H1 (cell line): ENCODE measurements at regions not wholly inside any gene's neighbourhood (a gene's known extent, or its start where the extent isn't known, plus 50 kb on each side); places are given as distances from the start of the nearest gene placed in this dataset.

Experiments used
- CTCF ChIA-PET: fragments of 300-600 bp; sonication (Branson Sonifier 250); formaldehyde crosslinking; loops from one replicate; lab custom pipeline; 2021; ENCODE audit not compliant: partially characterized antibody; lab: Charles Lee
- POLR2A ChIA-PET: fragments of 300-600 bp; sonication (Branson Sonifier 250); formaldehyde crosslinking; loops from one replicate; lab custom pipeline; 2021; ENCODE audit warnings: inconsistent platforms; ENCODE audit not compliant: partially characterized antibody; lab: Charles Lee
- DNase-seq, 2 experiments: peaks; one replicate each; pipeline versions ENCODE4 v3.0.0 to v3.0.0-alpha.2; 2010 to 2022; ENCODE audit warnings: low spot score in 2 of 2, low read depth in 1 of 2, mixed read lengths in 1 of 2
- FAIRE-seq: peaks from 2 replicates; lab custom pipeline; 2011; peaks lifted over from hg19 to GRCh38; lab: Jason Lieb, UNC
- H2AFZ ChIP-seq: 2 replicates; pipeline ENCODE4 v1.8.1; 2012; ENCODE audit warnings: low read length, inconsistent platforms
- H2AK5ac ChIP-seq: 2 replicates; pipeline ENCODE4 v1.6.1; 2013; ENCODE audit warnings: low read depth, low read length
- H2BK120ac ChIP-seq: replicated peaks from 2 replicates; pipeline ENCODE3; 2013; ENCODE audit warnings: low read depth, low read length, inconsistent platforms
- H2BK12ac ChIP-seq: 2 replicates; pipeline ENCODE4 v1.6.1; 2013; ENCODE audit warnings: low read depth, low read length
- H2BK15ac ChIP-seq: 2 replicates; pipeline ENCODE4 v1.6.1; 2013; ENCODE audit warnings: low read length
- H2BK20ac ChIP-seq: 2 replicates; pipeline ENCODE4 v1.6.1; 2013; ENCODE audit warnings: low read length
- H2BK5ac ChIP-seq: 2 replicates; pipeline ENCODE4 v1.6.1; 2013; ENCODE audit warnings: low read depth, low read length
- H3K14ac ChIP-seq: 2 replicates; pipeline ENCODE4 v1.6.1; 2013; ENCODE audit warnings: inconsistent platforms; ENCODE audit not compliant: insufficient read length
- H3K18ac ChIP-seq: 2 replicates; pipeline ENCODE4 v1.6.1; 2013; ENCODE audit warnings: low read length; ENCODE audit errors: extremely low read depth
- H3K23ac ChIP-seq: 2 replicates; pipeline ENCODE4 v1.6.1; 2013; ENCODE audit warnings: inconsistent platforms; ENCODE audit not compliant: insufficient read length
- H3K23me2 ChIP-seq: 2 replicates; pipeline ENCODE4 v1.6.1; 2013; ENCODE audit warnings: low read depth, low read length
- H3K27ac ChIP-seq: 2 replicates; pipeline ENCODE4 v1.6.1; 2011; ENCODE audit warnings: low read depth, low read length, inconsistent platforms
- H3K27me3 ChIP-seq, 4 experiments: replicated peaks in 1 of 4; 1 replicate in 1 of 4; 2 replicates in 3 of 4; pipeline versions ENCODE4 v1.6.1 to v1.8.1; 2011 to 2013; ENCODE audit warnings: low read length in 3 of 4, mild to moderate bottlenecking in 3 of 4, inconsistent platforms in 2 of 4, mixed read lengths in 2 of 4, moderate library complexity in 1 of 4; ENCODE audit not compliant: control insufficient read depth in 3 of 4, insufficient read depth in 3 of 4; ENCODE audit errors: extremely low read depth in 1 of 4
- H3K36me3 ChIP-seq, 4 experiments: 2 replicates each; pipeline versions ENCODE4 v1.6.1 to v1.8.1; 2011 to 2013; ENCODE audit warnings: mild to moderate bottlenecking in 4 of 4, low read length in 3 of 4, moderate library complexity in 2 of 4, control low read depth in 1 of 4, inconsistent platforms in 1 of 4; ENCODE audit not compliant: insufficient read depth in 4 of 4, control insufficient read depth in 2 of 4
- H3K4ac ChIP-seq: replicated peaks from 2 replicates; pipeline ENCODE3; 2013; ENCODE audit warnings: low read length, low read depth, mixed read lengths, inconsistent platforms; ENCODE audit not compliant: insufficient read length
- H3K4me1 ChIP-seq, 4 experiments: replicated peaks in 1 of 4; 1 replicate in 1 of 4; 2 replicates in 3 of 4; pipeline versions ENCODE4 v1.6.1 to v1.8.1; 2011 to 2013; ENCODE audit warnings: low read length in 3 of 4, inconsistent platforms in 2 of 4, mixed read lengths in 1 of 4; ENCODE audit not compliant: insufficient read depth in 4 of 4, control insufficient read depth in 3 of 4
- H3K4me2 ChIP-seq, 2 experiments: 2 replicates each; pipeline versions ENCODE4 v1.6.1 to v1.8.1; 2011 to 2013; ENCODE audit warnings: low read depth in 2 of 2, low read length in 2 of 2, control low read depth in 1 of 2, inconsistent platforms in 1 of 2, mild to moderate bottlenecking in 1 of 2; ENCODE audit not compliant: insufficient read depth in 1 of 2
- H3K4me3 ChIP-seq, 4 experiments: fragments of 200-600, 300-600 bp in 1 of 4; sonication (generic), shearing (Covaris generic), sonication (Bioruptor Twin) in 1 of 4; 2 replicates each; pipeline versions ENCODE4 v1.5.1 to v1.8.1; 2011 to 2016; ENCODE audit warnings: low read length in 4 of 4, low read depth in 3 of 4, control low read depth in 2 of 4, inconsistent platforms in 2 of 4, mild to moderate bottlenecking in 2 of 4, mixed read lengths in 1 of 4, moderate library complexity in 1 of 4; ENCODE audit not compliant: insufficient read depth in 2 of 4; ENCODE audit errors: extremely low read depth in 1 of 4
- H3K56ac ChIP-seq: replicated peaks from 2 replicates; pipeline ENCODE3; 2013; ENCODE audit warnings: low read depth, mild to moderate bottlenecking, mixed read lengths, low read length, inconsistent platforms; ENCODE audit not compliant: insufficient read length
- H3K79me1 ChIP-seq: 2 replicates; pipeline ENCODE4 v1.6.1; 2013; ENCODE audit warnings: low read depth, low read length, control low read depth
- H3K79me2 ChIP-seq, 2 experiments: 2 replicates each; pipeline versions ENCODE4 v1.6.1 to v1.8.1; 2012 to 2013; ENCODE audit warnings: low read length in 2 of 2, mild to moderate bottlenecking in 2 of 2, inconsistent platforms in 1 of 2; ENCODE audit not compliant: insufficient read depth in 2 of 2, control insufficient read depth in 1 of 2
- H3K9ac ChIP-seq, 4 experiments: replicated peaks in 1 of 4; 1 replicate in 1 of 4; 2 replicates in 3 of 4; pipeline versions ENCODE4 v1.6.1 to v1.8.1; 2011 to 2013; ENCODE audit warnings: low read depth in 3 of 4, low read length in 3 of 4, control low read depth in 2 of 4, mild to moderate bottlenecking in 2 of 4, moderate library complexity in 2 of 4, inconsistent platforms in 1 of 4; ENCODE audit errors: extremely low read depth in 1 of 4
- H3K9me3 ChIP-seq, 2 experiments: 2 replicates each; pipeline versions ENCODE4 v1.6.1 to v1.8.1; 2012 to 2013; ENCODE audit warnings: mild to moderate bottlenecking in 2 of 2, moderate library complexity in 2 of 2, control low read depth in 1 of 2, inconsistent platforms in 1 of 2, low read depth in 1 of 2, low read length in 1 of 2, mixed read lengths in 1 of 2; ENCODE audit not compliant: insufficient read depth in 2 of 2
- H4K20me1 ChIP-seq, 2 experiments: replicated peaks in 1 of 2; 2 replicates each; pipeline versions ENCODE3 to v1.8.1; 2011 to 2013; ENCODE audit warnings: inconsistent platforms in 2 of 2, low read length in 2 of 2, mild to moderate bottlenecking in 1 of 2; ENCODE audit not compliant: insufficient read depth in 2 of 2, control insufficient read depth in 1 of 2
- H4K5ac ChIP-seq: 2 replicates; pipeline ENCODE4 v1.6.1; 2013; ENCODE audit warnings: low read length, low read depth, mixed read lengths, inconsistent platforms; ENCODE audit not compliant: insufficient read length
- H4K8ac ChIP-seq: 2 replicates; pipeline ENCODE4 v1.8.0; 2013; ENCODE audit warnings: mild to moderate bottlenecking, moderate library complexity, low read length, inconsistent platforms; ENCODE audit not compliant: insufficient read depth; ENCODE audit errors: extremely low read depth
- H4K91ac ChIP-seq: replicated peaks from 2 replicates; pipeline ENCODE3; 2013; ENCODE audit warnings: low read length, mixed read lengths, inconsistent platforms; ENCODE audit not compliant: insufficient read length
- BACH1 ChIP-seq: IDR thresholded peaks from 2 replicates; pipeline ENCODE4 v1.6.1; 2012; ENCODE audit warnings: low read length, improper control_type of control experiment
- BRCA1 ChIP-seq: IDR thresholded peaks from 2 replicates; pipeline ENCODE4 v1.6.1; 2012; ENCODE audit warnings: low read depth, low read length, improper control_type of control experiment
- CHD1 ChIP-seq: IDR thresholded peaks from 2 replicates; pipeline ENCODE4 v1.6.1; 2012; ENCODE audit warnings: low read depth, low read length, improper control_type of control experiment
- CHD2 ChIP-seq: IDR thresholded peaks from 2 replicates; pipeline ENCODE4 v1.6.1; 2012; ENCODE audit warnings: low read length, improper control_type of control experiment
- CREB1 ChIP-seq: IDR thresholded peaks from 2 replicates; pipeline ENCODE4 v1.6.1; 2012; ENCODE audit warnings: inconsistent platforms
- EP300 ChIP-seq, 2 experiments: IDR thresholded peaks; 1 replicate in 1 of 2; 2 replicates in 1 of 2; pipeline ENCODE4 v1.6.1; 2011 to 2012; ENCODE audit warnings: low read depth in 2 of 2, low read length in 2 of 2, mild to moderate bottlenecking in 2 of 2, borderline replicate concordance in 1 of 2, inconsistent platforms in 1 of 2, moderate library complexity in 1 of 2
- EZH2 ChIP-seq: fragments of 200-600 bp; sonication (generic); IDR thresholded peaks from 2 replicates; pipeline ENCODE4 v1.7.1; 2012; ENCODE audit warnings: low read depth, mild to moderate bottlenecking, moderate library complexity, low read length, inconsistent platforms; ENCODE audit not compliant: severe bottlenecking
- HDAC2 ChIP-seq, 2 experiments: fragments of 300-600 bp in 1 of 2; sonication (generic) in 1 of 2; IDR thresholded peaks; 2 replicates each; pipeline ENCODE4 v1.6.1; 2011 to 2012; ENCODE audit warnings: low read depth in 2 of 2, low read length in 2 of 2, mild to moderate bottlenecking in 2 of 2, moderate library complexity in 2 of 2, borderline replicate concordance in 1 of 2, inconsistent platforms in 1 of 2
- JUND ChIP-seq: IDR thresholded peaks from 2 replicates; pipeline ENCODE4 v1.6.1; 2011; ENCODE audit warnings: mild to moderate bottlenecking, improper control_type of control experiment, low read length
- KDM4A ChIP-seq: IDR thresholded peaks from one replicate; pipeline ENCODE4 v1.7.1; 2012; ENCODE audit warnings: low read depth, mild to moderate bottlenecking, moderate library complexity, low read length, inconsistent platforms; ENCODE audit not compliant: severe bottlenecking
- SAP30 ChIP-seq: fragments of 300-600 bp; sonication (generic); IDR thresholded peaks from 2 replicates; pipeline ENCODE4 v1.7.1; 2012; ENCODE audit warnings: low read length, moderate library complexity, mild to moderate bottlenecking, inconsistent platforms; ENCODE audit not compliant: insufficient read depth, insufficient replicate concordance
- SP1 ChIP-seq: IDR thresholded peaks from 2 replicates; pipeline ENCODE4 v1.6.1; 2011; ENCODE audit warnings: low read depth, low read length
- TAF1 ChIP-seq: IDR thresholded peaks from 2 replicates; pipeline ENCODE4 v1.6.1; 2011; ENCODE audit warnings: mild to moderate bottlenecking, low read depth, low read length
- TBP ChIP-seq: IDR thresholded peaks from 2 replicates; pipeline ENCODE4 v1.6.1; 2011; ENCODE audit warnings: low read depth, low read length, improper control_type of control experiment
- WGBS, 2 experiments: shearing (Covaris generic) in 1 of 2; methylation state at CpG; one replicate each; pipeline versions ENCODE4 v1.1.6 to v1.1.7; 2013 to 2015; ENCODE audit warnings: low lambda C conversion rate in 2 of 2, mixed read lengths in 2 of 2, inconsistent platforms in 1 of 2, low coverage in 1 of 2, missing lambda C conversion rate in 1 of 2; ENCODE audit not compliant: insufficient replicate concordance in 2 of 2, insufficient coverage in 1 of 2, insufficient read length in 1 of 2; ENCODE audit errors: extremely low coverage in 1 of 2, missing lambda C conversion rate in 1 of 2; 5-methylcytosine and 5-hydroxymethylcytosine counted together

DNA sequence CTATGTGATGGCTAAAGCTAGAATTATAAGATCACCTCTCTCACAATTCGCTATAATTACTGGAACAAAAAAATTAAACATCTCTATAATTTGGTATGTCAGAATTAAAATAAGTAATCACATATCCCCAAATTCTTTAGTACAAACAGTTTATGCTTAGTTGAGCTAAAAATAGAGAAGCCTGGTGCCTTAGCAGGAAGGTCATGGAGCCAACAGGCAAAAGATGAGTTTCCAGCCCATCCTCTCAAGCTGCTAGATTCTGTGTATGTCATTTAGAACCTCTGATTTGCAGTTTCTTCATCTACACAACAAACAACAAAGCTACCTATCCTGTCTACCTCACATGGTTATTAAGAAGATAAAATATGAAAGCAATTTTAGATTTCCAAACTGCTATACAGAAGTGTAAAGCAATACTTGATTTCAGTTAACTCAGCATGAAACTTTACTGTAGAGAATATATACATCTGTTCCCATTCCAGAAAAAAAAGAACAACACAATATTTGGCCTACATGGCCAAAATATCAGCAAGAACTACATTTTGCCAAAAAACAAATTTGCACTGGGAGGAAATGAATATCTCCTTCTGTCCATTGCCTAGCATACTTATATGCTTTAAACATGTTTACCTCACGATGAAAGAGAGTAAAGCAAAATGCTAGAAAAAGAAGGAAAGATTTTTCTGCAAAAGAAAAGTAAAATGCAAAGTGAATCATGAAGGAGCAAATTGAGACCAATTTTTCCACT, 294.0 kb upstream of the MIR17HG start:
- no peak for DNase-seq
- H4K8ac ChIP-seq = no peak overlapping the region
- TF ChIP-seq SAP30 = no peak
- TF ChIP-seq SP1 = no peak
- no peak for TF ChIP-seq BACH1
- TF ChIP-seq CREB1 = no peak
- TF ChIP-seq EP300 (IDR thresholded peaks at IDR 0.05; ENCODE audit: borderline replicate concordance in 1 of 2, low read depth in 2 of 2, low read length in 2 of 2) = no peak
- TF ChIP-seq EZH2 = no peak
- no peak for TF ChIP-seq CHD2
- TF ChIP-seq TAF1 = no peak
- TF ChIP-seq KDM4A = no peak
- no peak for TF ChIP-seq BRCA1
- no peak for TF ChIP-seq CHD1
- TF ChIP-seq TBP = no peak
- no peak for TF ChIP-seq JUND
- no peak for TF ChIP-seq HDAC2 (IDR thresholded peaks at IDR 0.05; ENCODE audit: borderline replicate concordance in 1 of 2, low read depth in 2 of 2, low read length in 2 of 2)

More for the DNA sequence above, 294.0 kb upstream of the MIR17HG start:
- H3K18ac ChIP-seq = no peak overlapping the region
- H3K23me2 ChIP-seq = no peaks in the 10 kb centered on the region; the same call in 1 of the 2 replicates
- H3K14ac ChIP-seq = no peak overlapping the region
- POLR2A ChIA-PET = no interaction called here
- no peak overlapping the region for H2BK12ac ChIP-seq
- H3K56ac ChIP-seq = no peak overlapping the region
- H3K36me3 ChIP-seq = no peaks in the 10 kb centered on the region
- no peaks in the 10 kb centered on the region for H4K20me1 ChIP-seq
- H2BK15ac ChIP-seq = no peak overlapping the region
- H4K91ac ChIP-seq = no peak overlapping the region
- no peak overlapping the region for H3K4me2 ChIP-seq
- H4K5ac ChIP-seq = no peak overlapping the region
- WGBS, 2 experiments = 85% methylated on average over 2 of the region's 2 CpGs; no CpG with 5 or more reads in 1 of the 2 experiments
- no peaks in the 10 kb centered on the region for H3K79me2 ChIP-seq
- no peak overlapping the region for H3K9ac ChIP-seq
- H2BK20ac ChIP-seq = no peak overlapping the region
- no peak overlapping the region for H3K23ac ChIP-seq
- H2AFZ ChIP-seq = no peak overlapping the region
- no peaks in the 10 kb centered on the region for H3K27me3 ChIP-seq
- no peak overlapping the region for H3K27ac ChIP-seq
- H3K9me3 ChIP-seq = no peaks in the 10 kb centered on the region
- CTCF ChIA-PET = interaction anchor here (0.6 to 1.5 kb wide), 2 partner anchors 28 to 1173 kb away, joined by 3 read pairs; no protein-coding TSS in a partner anchor
- H3K4me3 ChIP-seq = no peak overlapping the region
- no peaks in the 10 kb centered on the region for H3K4me1 ChIP-seq
- no peak overlapping the region for H2AK5ac ChIP-seq
- no peak overlapping the region for H2BK120ac ChIP-seq
- H3K4ac ChIP-seq = no peak overlapping the region
- no peak overlapping the region for H2BK5ac ChIP-seq
- no peak for FAIRE-seq
- no peaks in the 10 kb centered on the region for H3K79me1 ChIP-seq
